Stimulated activated effector memory CD8-positive, alpha-beta T cell treated with anti-CD3 and anti-CD28 coated beads, Interleukin-12 subunit alpha, Interleukin-12 subunit beta, amount 100 ng/mL, for 72 hours (primary cell): ENCODE measurements at regions not wholly inside any gene's neighbourhood (a gene's known extent, or its start where the extent isn't known, plus 50 kb on each side); places are given as distances from the start of the nearest gene placed in this dataset.
A peak's percentile ranks its signal among the peaks of the same experiment; 100 is the strongest.

Source experiments
- ATAC-seq: fragments of 150-1000 bp; cut with Tn5 transposase; 2 replicates; pipeline ENCODE4 v1.10.0; 2021
- DNase-seq, 2 donors: peaks; one replicate each; pipeline ENCODE4 v3.0.0; 2021 to 2022; ENCODE audit warnings: low spot score in 2 of 2
- H3K27ac Mint-ChIP-seq: one replicate; pipeline ENCODE4 v1.8.0; 2022; ENCODE audit warnings: mild to moderate bottlenecking, mixed read lengths
- H3K36me3 Mint-ChIP-seq: one replicate; pipeline ENCODE4 v1.8.0; 2022; ENCODE audit warnings: mild to moderate bottlenecking, mixed read lengths
- H3K4me1 Mint-ChIP-seq: one replicate; pipeline ENCODE4 v1.8.0; 2022; ENCODE audit warnings: mixed read lengths
- H3K4me3 Mint-ChIP-seq: one replicate; pipeline ENCODE4 v1.8.0; 2022; ENCODE audit warnings: mild to moderate bottlenecking, mixed read lengths
- H3K9me3 Mint-ChIP-seq: one replicate; pipeline ENCODE4 v1.8.0; 2022; ENCODE audit warnings: mixed read lengths

DNA sequence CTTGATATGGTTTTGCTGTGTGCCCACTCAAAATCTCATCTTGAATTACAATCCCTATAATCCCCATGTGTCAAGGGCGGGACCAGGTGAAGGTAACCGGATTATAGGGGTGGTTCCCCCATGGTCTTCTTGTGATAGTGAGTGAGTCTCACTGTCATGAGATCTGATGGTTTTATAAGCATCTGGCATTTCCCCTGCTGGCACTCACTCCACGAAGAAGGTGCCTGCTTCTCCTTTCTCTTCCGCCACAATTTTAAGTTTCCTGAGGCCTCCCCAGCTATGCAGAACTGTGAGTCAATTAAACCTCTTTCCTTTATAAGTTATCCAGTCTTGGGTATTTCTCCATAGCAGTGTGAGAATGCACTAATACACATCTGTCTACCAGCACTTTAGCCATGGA is 109.5 kb upstream of the SDK1 start:
- no peak for ATAC-seq
- no peaks in the 10 kb centered on the region for H3K4me1 Mint-ChIP-seq
- no peaks in the 10 kb centered on the region for H3K9me3 Mint-ChIP-seq
- H3K4me3 Mint-ChIP-seq, result no peak overlapping the region
- no peaks in the 10 kb centered on the region for H3K36me3 Mint-ChIP-seq
- DNase-seq, result no peak
- H3K27ac Mint-ChIP-seq, result no peak overlapping the region

DNA sequence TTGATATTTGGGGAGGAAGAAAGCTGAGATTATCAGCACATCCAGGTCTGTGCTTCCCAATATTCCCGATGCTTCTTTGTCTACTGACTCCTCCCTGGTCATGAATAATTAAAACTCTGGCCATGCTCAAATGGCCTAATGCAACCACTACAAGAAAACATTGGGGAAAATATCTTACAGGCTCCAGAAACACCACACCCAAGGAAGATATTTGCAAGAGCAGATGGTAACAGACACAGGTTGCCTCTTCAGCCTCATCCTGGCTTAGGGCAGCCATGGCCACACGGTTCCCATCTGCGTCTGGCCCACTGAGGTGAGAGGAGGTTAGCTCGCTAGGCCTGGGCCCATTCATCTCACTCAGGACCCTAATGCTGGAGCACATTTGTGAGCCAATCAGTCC is 108.4 kb upstream of the SDK1 start:
- Mint-ChIP-seq H3K9me3 (no peaks in the 10 kb centered on the region), H3K27ac (no peak overlapping the region), H3K4me3 (no peak overlapping the region), H3K4me1 (no peaks in the 10 kb centered on the region), H3K36me3 (no peaks in the 10 kb centered on the region)
- ATAC-seq, result no peak
- DNase-seq, result no peak

DNA sequence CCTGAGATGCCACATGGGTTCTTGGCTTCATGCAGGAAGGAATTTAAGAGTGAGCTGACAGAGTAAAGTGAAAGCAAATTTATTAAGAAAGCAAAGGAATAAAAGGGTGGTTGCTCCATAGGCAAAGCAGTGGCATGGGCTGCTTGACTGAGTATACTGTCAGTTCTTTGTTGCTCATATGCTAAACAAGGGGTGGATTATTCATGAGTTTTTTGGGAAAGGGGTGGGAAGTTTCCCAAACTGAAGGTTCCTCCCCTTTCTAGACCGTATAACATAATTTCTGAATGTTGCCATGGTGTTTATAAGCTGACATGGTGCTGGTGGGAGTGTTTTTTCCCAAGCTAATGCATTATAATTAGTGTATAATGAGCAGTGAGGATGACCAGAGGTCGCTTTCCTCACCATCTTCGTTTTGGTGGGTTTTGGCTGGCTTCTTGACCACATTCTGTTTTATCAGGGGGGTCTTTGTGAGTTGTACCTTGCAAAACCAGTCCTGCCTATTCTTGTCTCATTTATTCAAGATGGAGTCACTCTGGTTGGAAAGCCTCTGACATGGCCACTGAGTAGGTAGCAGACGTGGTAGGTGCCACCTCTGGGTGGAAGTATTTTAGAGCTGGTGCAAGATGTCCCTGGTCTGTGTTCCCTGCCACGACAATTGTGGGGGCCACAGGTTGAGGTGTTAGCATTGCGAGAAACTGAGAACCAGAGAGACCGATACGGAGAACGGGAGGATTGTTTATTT is 107.5 kb upstream of the SDK1 start:
- Mint-ChIP-seq H3K9me3 (no peaks in the 10 kb centered on the region), H3K4me1 (no peaks in the 10 kb centered on the region), H3K36me3 (no peaks in the 10 kb centered on the region), H3K27ac (no peak overlapping the region), H3K4me3 (no peak overlapping the region)
- DNase-seq, result no peak
- no peak for ATAC-seq

DNA sequence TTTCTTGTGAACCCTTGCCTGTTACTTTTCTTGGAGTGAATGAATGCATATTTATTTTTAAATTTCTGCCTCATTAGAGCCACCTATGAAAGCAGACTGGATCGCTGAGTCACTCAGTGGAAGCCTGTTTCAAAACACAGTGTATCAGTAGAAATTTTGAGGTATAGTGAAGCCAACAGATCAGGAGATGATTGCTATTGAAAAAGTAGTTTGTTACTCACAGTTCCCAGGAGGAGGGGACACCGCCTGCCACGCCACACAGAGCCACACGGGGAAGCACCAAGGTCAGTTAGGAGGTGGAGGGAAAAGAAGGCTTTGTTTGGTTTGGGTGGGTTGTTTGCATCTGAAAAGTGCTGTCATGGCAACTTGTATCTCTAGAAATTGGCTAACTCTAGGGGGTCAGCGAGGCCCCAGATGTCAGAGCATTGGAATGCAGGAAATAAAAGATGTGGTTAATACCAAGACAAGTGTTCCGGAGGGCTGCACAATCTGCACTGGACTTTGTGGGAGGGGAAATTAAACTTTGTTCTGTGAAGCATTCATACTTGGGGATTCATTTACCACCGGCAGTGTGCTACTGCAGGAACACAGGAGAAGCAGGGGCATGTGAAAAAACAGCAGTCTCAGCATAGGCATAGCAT is 106.4 kb upstream of the SDK1 start:
- peaks cover 3% of the 10 kb centered on the region for H3K9me3 Mint-ChIP-seq
- H3K4me3 Mint-ChIP-seq, result no peak overlapping the region
- no peak for ATAC-seq
- no peaks in the 10 kb centered on the region for H3K4me1 Mint-ChIP-seq
- no peaks in the 10 kb centered on the region for H3K36me3 Mint-ChIP-seq
- no peak for DNase-seq
- H3K27ac Mint-ChIP-seq, result no peak overlapping the region

DNA sequence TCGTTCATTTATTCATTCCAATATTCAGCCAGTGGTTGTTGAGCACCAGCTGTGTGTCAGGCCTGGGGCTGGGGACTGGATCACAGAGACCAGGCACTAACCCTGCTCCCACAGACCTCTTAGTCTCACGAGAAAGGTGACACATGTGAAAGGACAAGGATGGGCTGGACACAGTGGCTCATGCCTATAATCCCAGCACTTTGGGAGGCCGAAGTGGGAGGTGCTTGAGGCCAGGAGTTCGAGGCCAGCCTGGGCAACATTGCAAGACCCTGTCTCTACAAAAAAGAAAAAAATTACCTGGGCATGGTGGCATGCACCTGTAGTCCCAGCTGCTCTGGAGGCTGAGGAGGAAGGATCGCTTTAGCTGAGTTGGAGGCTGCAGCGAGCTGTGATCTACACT is 105.9 kb upstream of the SDK1 start:
- Mint-ChIP-seq H3K4me1 (no peaks in the 10 kb centered on the region), H3K27ac (no peak overlapping the region), H3K9me3 (peaks cover 3% of the 10 kb centered on the region), H3K36me3 (no peaks in the 10 kb centered on the region), H3K4me3 (no peak overlapping the region)
- no peak for ATAC-seq
- no peak for DNase-seq

DNA sequence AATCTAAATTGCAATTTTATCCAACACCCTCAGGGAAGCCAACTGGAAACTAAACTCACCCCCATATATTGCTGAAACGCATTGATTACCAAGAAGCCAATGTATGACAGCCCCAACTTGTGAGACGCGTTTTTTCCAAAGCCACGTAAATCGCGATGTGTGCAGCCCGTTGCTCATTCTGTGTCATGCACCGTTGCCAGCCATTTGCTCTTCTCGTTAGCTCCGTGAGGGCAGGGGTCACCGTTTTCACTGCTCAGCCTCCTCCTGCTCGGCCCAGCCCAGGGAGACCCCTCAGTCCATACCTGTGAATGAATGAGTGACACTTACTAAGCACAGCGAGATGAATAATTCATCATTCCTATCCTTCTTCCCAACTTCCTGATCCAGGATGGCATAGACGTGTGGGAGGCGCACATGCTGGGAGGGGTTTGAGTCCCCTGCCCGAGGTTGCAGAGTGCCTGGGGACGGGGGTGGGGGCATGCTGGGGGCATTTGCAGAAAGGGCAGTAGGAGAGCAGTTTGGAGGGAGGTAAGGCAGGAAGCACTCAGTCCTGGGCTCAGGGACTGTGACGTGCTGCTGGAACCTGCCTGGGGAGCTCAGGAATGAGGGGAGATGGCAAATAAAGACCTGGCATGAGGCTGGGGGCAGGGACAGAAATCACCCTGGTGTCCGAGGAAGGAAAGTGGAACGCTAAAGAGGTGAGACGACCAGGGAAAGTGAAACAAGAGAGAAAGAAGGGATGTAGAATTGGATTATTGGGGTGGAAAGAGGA is 104.2 kb upstream of the SDK1 start:
- Mint-ChIP-seq H3K27ac (no peak overlapping the region), H3K4me3 (no peak overlapping the region), H3K9me3 (peaks cover 3% of the 10 kb centered on the region), H3K36me3 (no peaks in the 10 kb centered on the region), H3K4me1 (no peaks in the 10 kb centered on the region)
- DNase-seq, result no peak
- ATAC-seq, result no peak

DNA sequence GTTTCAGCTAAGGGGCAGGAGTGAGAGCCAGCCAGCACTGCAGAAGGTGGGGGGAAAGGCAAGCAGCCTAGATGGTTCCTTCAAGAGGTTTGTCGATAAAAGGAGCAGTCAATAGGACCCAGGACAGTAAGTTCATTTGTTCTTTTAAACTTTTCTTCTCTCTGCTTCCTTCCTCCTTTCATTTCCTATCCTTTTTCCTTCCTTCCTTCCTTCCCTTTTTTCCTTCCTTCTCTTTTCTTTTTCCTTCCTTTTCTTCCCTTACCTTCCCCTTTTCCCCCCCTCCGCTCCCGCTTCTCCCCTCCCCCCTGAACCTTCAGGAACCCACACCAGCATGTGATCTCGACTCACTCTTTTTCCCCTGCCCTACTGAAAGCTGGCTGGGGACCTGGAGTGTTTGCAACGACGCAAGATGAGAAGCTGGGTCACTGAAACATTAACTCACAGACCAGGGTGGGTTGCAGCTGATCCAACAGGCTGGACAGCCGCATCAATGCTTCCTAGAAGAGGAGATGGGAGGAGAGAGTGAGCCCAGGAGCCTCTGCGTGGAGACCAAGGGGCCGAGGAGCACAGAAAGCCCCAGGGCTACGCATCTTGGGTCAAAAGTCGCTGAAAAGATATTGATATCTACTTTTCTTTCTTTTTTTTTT is 103.4 kb upstream of the SDK1 start:
- ATAC-seq (no peak), DNase-seq (no peak)
- H3K36me3 Mint-ChIP-seq, result no peaks in the 10 kb centered on the region
- H3K27ac Mint-ChIP-seq, result no peak overlapping the region
- H3K4me3 Mint-ChIP-seq, result no peak overlapping the region
- H3K4me1 Mint-ChIP-seq, result no peaks in the 10 kb centered on the region
- peaks cover 3% of the 10 kb centered on the region for H3K9me3 Mint-ChIP-seq

DNA sequence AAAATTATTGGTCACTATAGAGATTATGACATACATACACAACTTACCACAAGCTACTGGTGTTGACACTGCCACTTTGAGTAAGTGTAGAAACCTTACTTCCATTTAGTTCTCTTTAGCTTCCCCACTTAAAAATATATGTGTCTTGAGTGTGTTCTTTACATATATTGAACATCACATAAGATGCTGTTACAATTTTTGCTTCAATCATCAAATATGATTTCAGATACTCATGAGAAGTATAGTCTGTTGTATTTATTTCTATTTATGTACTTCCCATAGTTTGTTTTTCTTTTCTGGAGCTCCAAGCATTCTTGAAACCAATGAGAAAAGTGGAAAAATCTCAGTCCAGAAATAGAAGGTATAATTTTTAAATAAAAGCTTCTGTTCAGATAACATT is 102.7 kb upstream of the SDK1 start:
- no peaks in the 10 kb centered on the region for H3K36me3 Mint-ChIP-seq
- no peak overlapping the region for H3K4me3 Mint-ChIP-seq
- H3K4me1 Mint-ChIP-seq, result no peaks in the 10 kb centered on the region
- no peak overlapping the region for H3K27ac Mint-ChIP-seq
- ATAC-seq (no peak), DNase-seq (no peak)
- peaks cover 3% of the 10 kb centered on the region for H3K9me3 Mint-ChIP-seq

DNA sequence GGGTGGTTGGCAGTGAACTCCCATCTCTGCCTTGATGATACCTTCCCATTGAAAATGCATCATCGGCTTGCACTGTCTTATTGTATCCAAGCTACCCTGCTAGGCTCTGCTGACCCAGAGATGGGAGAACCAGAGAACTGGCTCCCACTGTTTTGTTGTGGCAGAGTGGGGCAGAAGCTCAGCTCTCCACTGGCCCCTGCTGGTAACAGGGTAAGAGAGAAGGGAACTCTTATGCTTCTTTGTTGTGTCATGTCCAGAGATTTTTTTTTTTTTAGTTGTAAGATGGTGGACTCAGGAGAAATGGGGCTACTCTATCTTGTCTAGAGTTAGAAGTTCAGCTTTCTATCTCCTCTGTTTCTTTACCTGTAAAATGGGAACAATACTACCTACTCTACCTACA is 100.5 kb upstream of the SDK1 start:
- no peak overlapping the region for H3K27ac Mint-ChIP-seq
- DNase-seq, result peak in 1 of 2 donors; percentile 52
- peak; percentile 51 for ATAC-seq

DNA sequence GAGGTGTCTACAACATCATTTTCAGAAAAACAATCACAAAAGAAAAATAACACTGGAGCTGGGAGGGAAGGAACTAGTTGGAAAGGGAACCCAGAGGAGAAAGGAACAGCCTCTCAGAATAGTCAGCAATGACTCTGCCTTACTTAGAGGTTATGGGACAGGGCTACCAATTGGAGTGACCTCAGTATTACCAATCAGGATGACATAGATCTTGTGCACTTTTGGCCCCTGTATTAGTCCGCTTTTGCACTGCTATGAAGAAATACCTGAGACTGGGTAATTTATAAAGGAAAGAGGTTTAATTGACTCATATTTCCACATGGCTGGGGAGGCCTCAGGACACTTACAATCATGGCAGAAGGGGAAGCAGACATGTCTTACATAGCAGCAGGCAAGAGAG is 99.7 kb upstream of the SDK1 start:
- peak overlapping the region; percentile 47 for H3K27ac Mint-ChIP-seq
- no peak for DNase-seq
- H3K9me3 Mint-ChIP-seq, result peaks cover 3% of the 10 kb centered on the region
- H3K4me1 Mint-ChIP-seq, result no peaks in the 10 kb centered on the region
- H3K36me3 Mint-ChIP-seq, result no peaks in the 10 kb centered on the region
- ATAC-seq, result no peak
- H3K4me3 Mint-ChIP-seq, result no peak overlapping the region

More for the DNA sequence above, 100.5 kb upstream of the SDK1 start:
- H3K4me3 Mint-ChIP-seq, result no peak overlapping the region
- H3K9me3 Mint-ChIP-seq, result peaks cover 3% of the 10 kb centered on the region
- no peaks in the 10 kb centered on the region for H3K36me3 Mint-ChIP-seq
- H3K4me1 Mint-ChIP-seq, result no peaks in the 10 kb centered on the region

DNA sequence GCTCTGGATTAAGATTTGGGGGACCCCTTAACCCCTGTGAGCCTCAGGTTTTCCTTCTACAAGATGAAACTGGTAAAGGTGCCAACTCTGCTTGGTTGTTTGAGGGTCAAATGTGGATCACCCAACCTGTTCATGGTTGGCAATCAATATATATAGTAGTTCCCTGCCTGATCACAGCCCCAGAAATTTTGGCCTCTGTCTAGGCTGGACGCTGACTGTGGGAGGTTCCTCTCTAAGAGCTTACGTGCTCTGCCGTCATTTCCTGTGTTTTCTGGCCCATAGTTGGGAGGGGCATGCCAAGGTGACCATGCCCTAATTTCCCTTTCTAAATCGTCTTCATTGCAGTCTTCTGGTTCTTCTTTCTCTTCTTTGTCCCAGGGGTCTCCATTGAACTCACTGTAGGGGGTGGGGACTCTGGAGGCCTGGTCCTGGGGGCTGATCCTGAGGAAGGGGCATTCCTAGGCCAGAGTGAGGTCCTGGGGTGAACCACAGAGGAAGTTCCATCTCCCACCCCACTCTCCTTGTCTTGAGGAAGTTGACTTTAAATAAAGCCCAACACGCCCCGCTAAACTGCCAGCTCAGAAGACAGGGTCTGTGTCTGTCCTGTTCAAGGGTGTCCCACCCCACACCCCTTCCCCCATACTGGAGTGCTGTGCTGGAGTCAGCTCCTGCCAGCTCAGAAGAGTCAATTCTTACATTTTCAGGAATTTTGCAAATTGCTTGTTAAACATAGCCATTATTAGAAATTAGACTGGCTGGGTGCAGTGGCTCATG is 98.9 kb upstream of the SDK1 start:
- H3K36me3 Mint-ChIP-seq, result no peaks in the 10 kb centered on the region
- H3K9me3 Mint-ChIP-seq, result peaks cover 3% of the 10 kb centered on the region
- no peak overlapping the region for H3K27ac Mint-ChIP-seq
- ATAC-seq (no peak), DNase-seq (no peak)
- H3K4me1 Mint-ChIP-seq, result no peaks in the 10 kb centered on the region
- H3K4me3 Mint-ChIP-seq, result no peak overlapping the region

DNA sequence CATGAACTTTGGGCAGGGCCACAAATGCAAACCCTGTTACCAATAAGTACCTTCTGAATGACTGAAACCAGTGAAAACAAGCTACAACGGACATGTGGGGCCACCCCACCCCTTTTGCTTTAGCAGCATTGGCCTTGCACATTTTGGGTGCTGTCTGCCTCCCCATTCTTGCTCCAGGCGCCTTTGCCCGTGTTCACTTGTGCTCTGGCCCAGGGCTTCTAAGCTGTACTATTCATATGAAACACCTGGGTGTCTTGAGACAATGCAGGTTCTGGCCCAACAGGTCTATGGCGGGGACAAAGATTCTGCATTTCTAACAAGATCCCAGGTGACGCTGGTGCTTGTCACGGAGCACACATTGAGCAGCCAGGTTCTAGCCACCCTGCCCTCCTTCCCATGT is 96.5 kb upstream of the SDK1 start:
- H3K36me3 Mint-ChIP-seq, result no peaks in the 10 kb centered on the region
- no peak overlapping the region for H3K27ac Mint-ChIP-seq
- ATAC-seq (no peak), DNase-seq (no peak)
- H3K4me3 Mint-ChIP-seq, result no peak overlapping the region
- H3K9me3 Mint-ChIP-seq, result peaks cover 1% of the 10 kb centered on the region
- no peaks in the 10 kb centered on the region for H3K4me1 Mint-ChIP-seq

DNA sequence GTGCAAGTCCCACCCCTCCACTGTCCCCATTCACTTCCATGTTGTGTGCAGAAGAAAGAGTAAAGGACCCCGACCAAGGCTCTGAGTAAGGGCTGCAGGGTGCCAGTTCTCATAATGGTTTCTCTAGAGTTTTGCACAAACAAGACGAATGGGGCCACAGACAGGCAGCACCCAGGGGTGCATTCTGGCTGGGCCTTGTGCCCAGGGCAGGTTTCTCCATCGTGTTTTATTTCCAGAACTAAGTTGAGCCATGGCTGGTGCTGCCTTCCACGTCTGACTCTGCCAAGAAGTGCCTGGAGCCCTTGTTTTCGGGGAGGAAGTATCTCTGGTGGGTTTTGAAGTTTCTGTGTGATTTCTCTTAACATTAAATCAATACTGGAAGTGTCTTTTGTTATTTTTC is 95.0 kb upstream of the SDK1 start:
- DNase-seq, result no peak
- Mint-ChIP-seq H3K27ac (no peak overlapping the region), H3K9me3 (no peaks in the 10 kb centered on the region), H3K4me1 (no peaks in the 10 kb centered on the region), H3K4me3 (no peak overlapping the region), H3K36me3 (no peaks in the 10 kb centered on the region)
- ATAC-seq, result no peak

DNA sequence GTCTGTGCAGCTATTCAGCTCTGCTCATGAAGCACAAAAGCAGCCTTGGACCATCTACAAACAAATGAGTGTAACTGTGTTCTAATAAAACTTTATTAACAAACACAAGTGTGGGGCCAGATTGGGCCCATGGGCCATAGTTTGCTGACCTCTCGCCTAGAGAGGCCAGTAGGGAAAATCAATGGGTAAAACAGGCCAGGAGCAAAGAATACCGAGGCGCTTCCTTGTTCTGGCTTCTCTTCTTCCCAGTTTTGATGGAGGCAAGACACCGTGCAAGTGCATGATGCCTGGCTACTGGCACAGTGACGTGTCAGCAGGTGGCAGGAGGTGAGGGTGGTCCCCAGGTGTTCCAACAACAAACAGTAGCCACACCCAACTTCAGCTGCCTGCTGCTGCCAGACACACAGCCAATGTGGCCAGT is 94.3 kb upstream of the SDK1 start:
- no peak overlapping the region for H3K4me3 Mint-ChIP-seq
- H3K36me3 Mint-ChIP-seq, result no peaks in the 10 kb centered on the region
- no peaks in the 10 kb centered on the region for H3K4me1 Mint-ChIP-seq
- DNase-seq (no peak), ATAC-seq (no peak)
- no peaks in the 10 kb centered on the region for H3K9me3 Mint-ChIP-seq
- no peak overlapping the region for H3K27ac Mint-ChIP-seq

DNA sequence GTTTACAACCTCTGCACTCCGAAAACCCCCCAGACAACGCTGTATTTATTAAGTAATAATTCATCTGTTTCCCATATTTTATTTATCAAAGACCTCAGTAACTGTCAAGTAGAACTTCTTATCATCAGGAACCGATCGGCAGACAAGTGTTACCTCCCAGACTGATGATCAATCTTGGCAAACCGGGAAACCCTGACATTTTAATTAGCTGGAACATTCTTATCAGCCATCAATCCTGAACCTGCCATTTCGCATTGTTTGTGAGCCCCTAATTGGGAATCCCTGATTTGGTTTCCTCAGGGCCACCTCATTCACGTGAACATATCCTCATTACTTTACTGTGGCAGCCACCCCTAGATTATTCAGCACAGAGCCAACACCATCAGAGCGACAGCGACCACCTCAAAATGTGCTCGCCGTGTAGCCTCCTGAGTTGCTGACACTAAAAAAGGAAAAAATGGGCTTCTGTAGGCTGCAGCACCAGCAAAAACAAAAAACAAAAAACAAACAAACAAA is 93.6 kb upstream of the SDK1 start:
- DNase-seq (no peak), ATAC-seq (no peak)
- no peak overlapping the region for H3K4me3 Mint-ChIP-seq
- H3K4me1 Mint-ChIP-seq, result no peaks in the 10 kb centered on the region
- no peaks in the 10 kb centered on the region for H3K36me3 Mint-ChIP-seq
- H3K27ac Mint-ChIP-seq, result no peak overlapping the region
- H3K9me3 Mint-ChIP-seq, result no peaks in the 10 kb centered on the region
